ENCODE measurements at regions not wholly inside any gene's neighbourhood (a gene's known extent, or its start where the extent isn't known, plus 50 kb on each side); places are given as distances from the start of the nearest gene placed in this dataset.
"Not testable (repeated sequence)": the region's sequence is repeated elsewhere in the genome, so short reads cannot be mapped to it uniquely, and the experiment has no call there.

DNA sequence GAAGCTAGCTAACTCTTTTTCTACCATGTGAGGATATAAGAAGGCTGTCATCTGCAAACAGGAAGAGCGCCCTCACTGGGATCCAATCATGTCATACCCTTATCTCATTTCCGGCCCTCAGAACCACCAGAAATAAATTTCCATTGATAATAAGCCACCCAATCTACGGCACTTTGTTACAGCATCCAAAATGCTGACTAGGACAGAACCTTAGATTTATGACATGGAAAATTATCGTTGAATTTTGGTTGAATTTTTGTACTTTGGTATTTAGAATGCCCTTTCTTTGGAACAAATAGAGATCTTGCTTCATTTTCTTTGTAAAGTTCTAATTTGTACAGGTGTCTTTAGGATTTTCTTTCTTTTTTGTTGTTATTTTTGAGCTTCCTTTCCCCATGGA is 53.3 kb upstream of the CYLC2 start:
- Histone ChIP-seq H3K4me1 (ENCODE audit: control insufficient read depth in 1 of 2, insufficient read depth in 2 of 2, low read length in 2 of 2) (no peaks in the 10 kb centered on the region), H3K9me3 (ENCODE audit: control insufficient read depth in 1 of 2, low read length in 2 of 2) (no peaks in the 10 kb centered on the region), H3K36me3 (ENCODE audit: control insufficient read depth in 1 of 2, insufficient read depth in 2 of 2, low read length in 2 of 2) (no peaks in the 10 kb centered on the region), H3K27ac (ENCODE audit: low read length) (no peak overlapping the region), H3K4me3 (ENCODE audit: low read depth in 1 of 2, low read length in 2 of 2) (no peak overlapping the region), H3K27me3 (ENCODE audit: low read depth, low read length) (no peaks in the 10 kb centered on the region)

- Histone ChIP-seq H3K36me3 (ENCODE audit: control insufficient read depth in 1 of 2, insufficient read depth in 2 of 2, low read length in 2 of 2) (no peaks in the 10 kb centered on the region), H3K9me3 (ENCODE audit: control insufficient read depth in 1 of 2, low read length in 2 of 2) (no peaks in the 10 kb centered on the region), H3K4me3 (ENCODE audit: low read depth in 1 of 2, low read length in 2 of 2) (no peak overlapping the region), H3K27ac (ENCODE audit: low read length) (no peak overlapping the region), H3K27me3 (ENCODE audit: low read depth, low read length) (no peaks in the 10 kb centered on the region), H3K4me1 (ENCODE audit: control insufficient read depth in 1 of 2, insufficient read depth in 2 of 2, low read length in 2 of 2) (no peaks in the 10 kb centered on the region)
These were observed 72.6 kb upstream of the CYLC2 start for GRCh38 chr9:102922526-102922925.

GRCh38 chr9:102911185-102911584 is 83.9 kb upstream of the CYLC2 start:
- H3K36me3 ChIP-seq (ENCODE audit: control insufficient read depth in 1 of 2, insufficient read depth in 2 of 2, low read length in 2 of 2), result no peaks in the 10 kb centered on the region
- no peaks in the 10 kb centered on the region for H3K27me3 ChIP-seq (ENCODE audit: low read depth, low read length)
- H3K4me1 ChIP-seq (ENCODE audit: control insufficient read depth in 1 of 2, insufficient read depth in 2 of 2, low read length in 2 of 2), result no peaks in the 10 kb centered on the region
- H3K9me3 ChIP-seq (ENCODE audit: control insufficient read depth in 1 of 2, low read length in 2 of 2), result no peaks in the 10 kb centered on the region
- H3K4me3 ChIP-seq (ENCODE audit: low read depth in 1 of 2, low read length in 2 of 2), result no peak overlapping the region
- no peak overlapping the region for H3K27ac ChIP-seq (ENCODE audit: low read length)

DNA sequence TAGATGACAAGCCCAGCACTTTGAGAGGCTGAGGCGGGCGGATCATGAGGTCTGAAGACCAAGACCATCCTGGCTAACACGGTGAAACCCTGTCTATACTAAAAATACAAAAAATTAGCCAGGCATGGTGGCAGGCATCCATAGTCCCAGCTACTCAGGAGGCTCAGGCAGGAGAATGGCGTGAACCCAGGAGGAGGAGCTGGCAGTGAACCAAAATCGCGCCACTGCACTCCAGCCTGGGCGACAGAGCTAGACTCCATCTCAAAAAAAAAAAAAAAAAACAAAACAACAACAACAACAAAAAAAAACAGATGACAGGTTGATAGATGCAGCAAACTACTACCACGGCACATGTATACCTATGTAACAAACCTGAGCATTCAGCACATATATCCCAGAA is 89.3 kb upstream of the CYLC2 start:
- H3K4me3 ChIP-seq (ENCODE audit: low read depth in 1 of 2, low read length in 2 of 2); H3K27ac ChIP-seq (ENCODE audit: low read length); H3K36me3 ChIP-seq (ENCODE audit: control insufficient read depth in 1 of 2, insufficient read depth in 2 of 2, low read length in 2 of 2); H3K4me1 ChIP-seq (ENCODE audit: control insufficient read depth in 1 of 2, insufficient read depth in 2 of 2, low read length in 2 of 2); H3K9me3 ChIP-seq (ENCODE audit: control insufficient read depth in 1 of 2, low read length in 2 of 2); H3K27me3 ChIP-seq (ENCODE audit: low read depth, low read length): not testable (repeated sequence)

DNA sequence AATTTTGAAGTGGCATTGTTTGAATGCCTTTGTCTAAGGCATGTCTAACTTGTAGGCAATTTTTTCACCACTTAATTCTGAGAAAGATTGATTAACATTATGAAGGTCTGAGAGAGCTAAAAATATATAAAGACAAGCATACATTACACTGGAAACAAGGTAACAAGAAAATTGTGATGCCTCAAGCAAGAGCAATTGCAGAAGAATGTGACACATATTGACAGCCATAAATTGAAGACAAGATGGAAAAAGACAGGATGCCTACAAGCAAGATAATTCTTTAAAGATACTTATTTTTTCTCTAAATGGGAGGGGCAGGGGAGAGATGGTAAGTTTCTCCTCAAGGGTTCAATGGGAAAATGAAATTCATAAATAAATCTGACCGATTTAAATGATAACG is 103.1 kb upstream of the CYLC2 start:
- no peaks in the 10 kb centered on the region for H3K9me3 ChIP-seq (ENCODE audit: control insufficient read depth in 1 of 2, low read length in 2 of 2)
- H3K36me3 ChIP-seq (ENCODE audit: control insufficient read depth in 1 of 2, insufficient read depth in 2 of 2, low read length in 2 of 2), result no peaks in the 10 kb centered on the region
- H3K4me3 ChIP-seq (ENCODE audit: low read depth in 1 of 2, low read length in 2 of 2), result no peak overlapping the region
- peaks cover 0 to 6% of the 10 kb centered on the region in 2 donors for H3K4me1 ChIP-seq (ENCODE audit: control insufficient read depth in 1 of 2, insufficient read depth in 2 of 2, low read length in 2 of 2)
- no peak overlapping the region for H3K27ac ChIP-seq (ENCODE audit: low read length)
- no peaks in the 10 kb centered on the region for H3K27me3 ChIP-seq (ENCODE audit: low read depth, low read length)

- H3K36me3 ChIP-seq (ENCODE audit: control insufficient read depth in 1 of 2, insufficient read depth in 2 of 2, low read length in 2 of 2); H3K27ac ChIP-seq (ENCODE audit: low read length); H3K4me3 ChIP-seq (ENCODE audit: low read depth in 1 of 2, low read length in 2 of 2); H3K27me3 ChIP-seq (ENCODE audit: low read depth, low read length); H3K4me1 ChIP-seq (ENCODE audit: control insufficient read depth in 1 of 2, insufficient read depth in 2 of 2, low read length in 2 of 2); H3K9me3 ChIP-seq (ENCODE audit: control insufficient read depth in 1 of 2, low read length in 2 of 2): not testable (repeated sequence)
These were observed 106.4 kb upstream of the CYLC2 start for GRCh38 chr9:102888747-102889146.

DNA sequence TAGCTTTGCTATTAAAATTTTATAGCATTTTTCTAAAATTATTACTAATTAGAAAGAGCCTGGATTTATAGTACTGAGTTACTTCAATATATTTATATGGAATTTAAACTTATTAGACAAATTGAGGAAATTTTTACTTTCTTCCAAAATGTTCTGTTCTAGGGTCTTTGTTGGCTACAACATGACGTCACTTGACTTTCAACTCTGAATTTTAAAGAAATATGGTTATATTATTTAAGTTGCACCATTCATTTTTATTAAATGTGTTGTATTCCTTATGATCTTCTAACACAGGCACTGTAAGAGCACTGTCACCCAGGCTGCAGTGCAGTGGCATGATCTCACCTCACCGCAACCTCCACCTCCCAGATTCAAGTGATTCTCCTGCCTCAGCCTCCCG is 119.4 kb upstream of the CYLC2 start:
- Histone ChIP-seq H3K27ac (ENCODE audit: low read length) (no peak overlapping the region), H3K4me3 (ENCODE audit: low read depth in 1 of 2, low read length in 2 of 2) (no peak overlapping the region), H3K4me1 (ENCODE audit: control insufficient read depth in 1 of 2, insufficient read depth in 2 of 2, low read length in 2 of 2) (no peaks in the 10 kb centered on the region), H3K36me3 (ENCODE audit: control insufficient read depth in 1 of 2, insufficient read depth in 2 of 2, low read length in 2 of 2) (no peaks in the 10 kb centered on the region), H3K27me3 (ENCODE audit: low read depth, low read length) (no peaks in the 10 kb centered on the region), H3K9me3 (ENCODE audit: control insufficient read depth in 1 of 2, low read length in 2 of 2) (no peaks in the 10 kb centered on the region)

- Histone ChIP-seq H3K36me3 (ENCODE audit: control insufficient read depth in 1 of 2, insufficient read depth in 2 of 2, low read length in 2 of 2) (no peaks in the 10 kb centered on the region), H3K4me3 (ENCODE audit: low read depth in 1 of 2, low read length in 2 of 2) (no peak overlapping the region), H3K9me3 (ENCODE audit: control insufficient read depth in 1 of 2, low read length in 2 of 2) (no peaks in the 10 kb centered on the region), H3K27me3 (ENCODE audit: low read depth, low read length) (no peaks in the 10 kb centered on the region), H3K4me1 (ENCODE audit: control insufficient read depth in 1 of 2, insufficient read depth in 2 of 2, low read length in 2 of 2) (no peaks in the 10 kb centered on the region), H3K27ac (ENCODE audit: low read length) (no peak overlapping the region)
These were observed 127.6 kb upstream of the CYLC2 start for GRCh38 chr9:102867488-102867887.

GRCh38 chr9:102862478-102862877 is 132.7 kb upstream of the CYLC2 start:
- Histone ChIP-seq H3K4me3 (ENCODE audit: low read depth in 1 of 2, low read length in 2 of 2) (no peak overlapping the region), H3K27me3 (ENCODE audit: low read depth, low read length) (no peaks in the 10 kb centered on the region), H3K9me3 (ENCODE audit: control insufficient read depth in 1 of 2, low read length in 2 of 2) (no peaks in the 10 kb centered on the region), H3K27ac (ENCODE audit: low read length) (no peak overlapping the region), H3K4me1 (ENCODE audit: control insufficient read depth in 1 of 2, insufficient read depth in 2 of 2, low read length in 2 of 2) (no peaks in the 10 kb centered on the region), H3K36me3 (ENCODE audit: control insufficient read depth in 1 of 2, insufficient read depth in 2 of 2, low read length in 2 of 2) (no peaks in the 10 kb centered on the region)

GRCh38 chr9:102855641-102856040 is 139.5 kb upstream of the CYLC2 start:
- Histone ChIP-seq H3K27ac (ENCODE audit: low read length) (no peak overlapping the region), H3K27me3 (ENCODE audit: low read depth, low read length) (no peaks in the 10 kb centered on the region), H3K36me3 (ENCODE audit: control insufficient read depth in 1 of 2, insufficient read depth in 2 of 2, low read length in 2 of 2) (no peaks in the 10 kb centered on the region), H3K9me3 (ENCODE audit: control insufficient read depth in 1 of 2, low read length in 2 of 2) (peaks cover 0 to 2% of the 10 kb centered on the region in 2 donors), H3K4me3 (ENCODE audit: low read depth in 1 of 2, low read length in 2 of 2) (no peak overlapping the region), H3K4me1 (ENCODE audit: control insufficient read depth in 1 of 2, insufficient read depth in 2 of 2, low read length in 2 of 2) (no peaks in the 10 kb centered on the region)

DNA sequence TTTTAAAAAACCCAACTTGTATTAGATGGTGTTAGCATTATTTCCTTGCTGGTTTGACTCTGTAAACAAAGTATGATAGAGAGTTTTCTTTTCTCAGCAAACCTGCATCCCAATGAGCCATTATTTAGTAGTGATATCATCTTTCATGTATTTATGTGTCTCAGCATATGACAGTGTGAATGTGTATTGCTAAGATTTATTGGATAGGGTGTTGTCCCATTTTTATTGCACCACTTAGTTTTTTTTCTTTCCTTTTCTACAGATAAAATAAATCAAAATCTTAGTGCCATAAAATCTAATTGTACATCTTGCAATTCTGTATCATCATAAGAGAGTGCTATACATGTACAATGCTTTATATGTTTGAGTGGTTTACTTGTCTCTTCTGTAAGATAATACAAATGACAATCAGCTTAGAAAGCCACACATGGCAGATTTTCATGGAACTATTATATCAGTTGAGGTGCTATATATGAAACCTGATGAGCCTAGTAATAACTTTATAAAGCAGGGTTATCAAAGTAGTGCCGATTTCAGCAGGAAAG is 149.2 kb upstream of the CYLC2 start:
- peaks cover 0 to 3% of the 10 kb centered on the region in 2 donors for H3K9me3 ChIP-seq (ENCODE audit: control insufficient read depth in 1 of 2, low read length in 2 of 2)
- H3K27ac ChIP-seq (ENCODE audit: low read length), result no peak overlapping the region
- no peaks in the 10 kb centered on the region for H3K4me1 ChIP-seq (ENCODE audit: control insufficient read depth in 1 of 2, insufficient read depth in 2 of 2, low read length in 2 of 2)
- H3K27me3 ChIP-seq (ENCODE audit: low read depth, low read length), result no peaks in the 10 kb centered on the region
- H3K36me3 ChIP-seq (ENCODE audit: control insufficient read depth in 1 of 2, insufficient read depth in 2 of 2, low read length in 2 of 2), result no peaks in the 10 kb centered on the region
- no peak overlapping the region for H3K4me3 ChIP-seq (ENCODE audit: low read depth in 1 of 2, low read length in 2 of 2)

- no peaks in the 10 kb centered on the region for H3K36me3 ChIP-seq (ENCODE audit: control insufficient read depth in 1 of 2, insufficient read depth in 2 of 2, low read length in 2 of 2)
- H3K9me3 ChIP-seq (ENCODE audit: control insufficient read depth in 1 of 2, low read length in 2 of 2), result no peaks in the 10 kb centered on the region
- no peak overlapping the region for H3K4me3 ChIP-seq (ENCODE audit: low read depth in 1 of 2, low read length in 2 of 2)
- no peaks in the 10 kb centered on the region for H3K27me3 ChIP-seq (ENCODE audit: low read depth, low read length)
- no peak overlapping the region for H3K27ac ChIP-seq (ENCODE audit: low read length)
- no peaks in the 10 kb centered on the region for H3K4me1 ChIP-seq (ENCODE audit: control insufficient read depth in 1 of 2, insufficient read depth in 2 of 2, low read length in 2 of 2)
These were observed 150.4 kb upstream of the CYLC2 start for GRCh38 chr9:102844716-102845115.
